ENCODE measurements at regions not wholly inside any gene's neighbourhood (a gene's known extent, or its start where the extent isn't known, plus 50 kb on each side); places are given as distances from the start of the nearest gene placed in this dataset.
"Not testable (repeated sequence)": the region's sequence is repeated elsewhere in the genome, so short reads cannot be mapped to it uniquely, and the experiment has no call there.

- in situ Hi-C loops (cut with HindIII; ENCODE audit: low pct_unique_long_range_greater_than_20kb, low sequenced_read_pairs): no loop called here
- no peak for DNase-seq (ENCODE audit: low read depth, low spot score)
Observed at GRCh38 chr10:56028298-56029132, 332.5 kb downstream of the ZWINT start.

- in situ Hi-C loops (cut with HindIII; ENCODE audit: low pct_unique_long_range_greater_than_20kb, low sequenced_read_pairs): no loop called here
- no peak for DNase-seq (ENCODE audit: low read depth, low spot score)
Observed at GRCh38 chr10:56012101-56012500, 349.0 kb downstream of the ZWINT start.

- no peak for DNase-seq (ENCODE audit: low read depth, low spot score)
- in situ Hi-C loops (cut with HindIII; ENCODE audit: low pct_unique_long_range_greater_than_20kb, low sequenced_read_pairs): no loop called here
Observed at GRCh38 chr10:56003555-56003954, 357.5 kb downstream of the ZWINT start.

- no peak for DNase-seq (ENCODE audit: low read depth, low spot score)
- in situ Hi-C loops (cut with HindIII; ENCODE audit: low pct_unique_long_range_greater_than_20kb, low sequenced_read_pairs): no loop called here
Observed at GRCh38 chr10:55989188-55989587, 371.9 kb downstream of the ZWINT start.

GRCh38 chr10:55979203-55979602 lies 381.9 kb downstream of the ZWINT start:
- in situ Hi-C loops (cut with HindIII; ENCODE audit: low pct_unique_long_range_greater_than_20kb, low sequenced_read_pairs): no loop called here
- no peak for DNase-seq (ENCODE audit: low read depth, low spot score)

GRCh38 chr10:55966101-55966500 lies 395.0 kb downstream of the ZWINT start:
- no peak for DNase-seq (ENCODE audit: low read depth, low spot score)
- in situ Hi-C loops (cut with HindIII; ENCODE audit: low pct_unique_long_range_greater_than_20kb, low sequenced_read_pairs): no loop called here

- in situ Hi-C loops (cut with HindIII; ENCODE audit: low pct_unique_long_range_greater_than_20kb, low sequenced_read_pairs): no loop called here
- no peak for DNase-seq (ENCODE audit: low read depth, low spot score)
Observed at GRCh38 chr10:55943403-55943802, 417.7 kb downstream of the ZWINT start.

- no peak for DNase-seq (ENCODE audit: low read depth, low spot score)
- in situ Hi-C loops (cut with HindIII; ENCODE audit: low pct_unique_long_range_greater_than_20kb, low sequenced_read_pairs): no loop called here
Observed at GRCh38 chr10:55929291-55929690, 431.8 kb downstream of the ZWINT start.

GRCh38 chr10:55899472-55900147 lies 461.4 kb downstream of the ZWINT start:
- in situ Hi-C loops (cut with HindIII; ENCODE audit: low pct_unique_long_range_greater_than_20kb, low sequenced_read_pairs): not testable (repeated sequence)

GRCh38 chr10:55897490-55897921 lies 463.6 kb downstream of the ZWINT start:
- DNase-seq (ENCODE audit: low read depth, low spot score): no peak
- in situ Hi-C loops (cut with HindIII; ENCODE audit: low pct_unique_long_range_greater_than_20kb, low sequenced_read_pairs): no loop called here

More at GRCh38 chr10:55899472-55900147, 461.4 kb downstream of the ZWINT start:
- DNase-seq (ENCODE audit: low read depth, low spot score): not testable (repeated sequence)

- in situ Hi-C loops (cut with HindIII; ENCODE audit: low pct_unique_long_range_greater_than_20kb, low sequenced_read_pairs): no loop called here
- DNase-seq (ENCODE audit: low read depth, low spot score): no peak
Observed at GRCh38 chr10:55892276-55892675, 468.8 kb downstream of the ZWINT start.

- no peak for DNase-seq (ENCODE audit: low read depth, low spot score)
- in situ Hi-C loops (cut with HindIII; ENCODE audit: low pct_unique_long_range_greater_than_20kb, low sequenced_read_pairs): no loop called here
Observed at GRCh38 chr10:55881588-55881987, 479.5 kb downstream of the ZWINT start.

- in situ Hi-C loops (cut with HindIII; ENCODE audit: low pct_unique_long_range_greater_than_20kb, low sequenced_read_pairs): no loop called here
- DNase-seq (ENCODE audit: low read depth, low spot score): no peak
Observed at GRCh38 chr10:55873485-55873884, 487.6 kb downstream of the ZWINT start.

- in situ Hi-C loops (cut with HindIII; ENCODE audit: low pct_unique_long_range_greater_than_20kb, low sequenced_read_pairs): no loop called here
- no peak for DNase-seq (ENCODE audit: low read depth, low spot score)
Observed at GRCh38 chr10:55870186-55870585, 490.9 kb downstream of the ZWINT start.

- in situ Hi-C loops (cut with HindIII; ENCODE audit: low pct_unique_long_range_greater_than_20kb, low sequenced_read_pairs): no loop called here
- DNase-seq (ENCODE audit: low read depth, low spot score): no peak
Observed at GRCh38 chr10:55867848-55868247, 493.2 kb downstream of the ZWINT start.

GRCh38 chr10:55858730-55859129 lies 502.3 kb downstream of the ZWINT start:
- DNase-seq (ENCODE audit: low read depth, low spot score): no peak
- in situ Hi-C loops (cut with HindIII; ENCODE audit: low pct_unique_long_range_greater_than_20kb, low sequenced_read_pairs): no loop called here

- in situ Hi-C loops (cut with HindIII; ENCODE audit: low pct_unique_long_range_greater_than_20kb, low sequenced_read_pairs): no loop called here
- DNase-seq (ENCODE audit: low read depth, low spot score): no peak
Observed at GRCh38 chr10:55852900-55853299, 508.2 kb downstream of the ZWINT start.

GRCh38 chr10:55837273-55837672 lies 523.8 kb downstream of the ZWINT start:
- DNase-seq (ENCODE audit: low read depth, low spot score): no peak
- in situ Hi-C loops (cut with HindIII; ENCODE audit: low pct_unique_long_range_greater_than_20kb, low sequenced_read_pairs): no loop called here

GRCh38 chr10:55822096-55822495 lies 539.0 kb downstream of the ZWINT start:
- no peak for DNase-seq (ENCODE audit: low read depth, low spot score)
- in situ Hi-C loops (cut with HindIII; ENCODE audit: low pct_unique_long_range_greater_than_20kb, low sequenced_read_pairs): no loop called here

Measured in SK-MEL-5 (cell line).